ENCODE measurements at regions not wholly inside any gene's neighbourhood (a gene's known extent, or its start where the extent isn't known, plus 50 kb on each side); places are given as distances from the start of the nearest gene placed in this dataset.

- H3K4me1 ChIP-seq = peaks cover 9% of the 10 kb centered on the region
- H3K4me3 ChIP-seq = no peak overlapping the region
- no peaks in the 10 kb centered on the region for H3K9me3 ChIP-seq
- no peak overlapping the region for H3K27ac ChIP-seq
- H3K36me3 ChIP-seq (ENCODE audit: low read depth, missing control alignments) = no peaks in the 10 kb centered on the region
- no peaks in the 10 kb centered on the region for H3K27me3 ChIP-seq
- intact Hi-C loops (cut with DNase I; ENCODE audit: low total_unique reads) = no loop called here
- TF ChIP-seq, protein P1, sequence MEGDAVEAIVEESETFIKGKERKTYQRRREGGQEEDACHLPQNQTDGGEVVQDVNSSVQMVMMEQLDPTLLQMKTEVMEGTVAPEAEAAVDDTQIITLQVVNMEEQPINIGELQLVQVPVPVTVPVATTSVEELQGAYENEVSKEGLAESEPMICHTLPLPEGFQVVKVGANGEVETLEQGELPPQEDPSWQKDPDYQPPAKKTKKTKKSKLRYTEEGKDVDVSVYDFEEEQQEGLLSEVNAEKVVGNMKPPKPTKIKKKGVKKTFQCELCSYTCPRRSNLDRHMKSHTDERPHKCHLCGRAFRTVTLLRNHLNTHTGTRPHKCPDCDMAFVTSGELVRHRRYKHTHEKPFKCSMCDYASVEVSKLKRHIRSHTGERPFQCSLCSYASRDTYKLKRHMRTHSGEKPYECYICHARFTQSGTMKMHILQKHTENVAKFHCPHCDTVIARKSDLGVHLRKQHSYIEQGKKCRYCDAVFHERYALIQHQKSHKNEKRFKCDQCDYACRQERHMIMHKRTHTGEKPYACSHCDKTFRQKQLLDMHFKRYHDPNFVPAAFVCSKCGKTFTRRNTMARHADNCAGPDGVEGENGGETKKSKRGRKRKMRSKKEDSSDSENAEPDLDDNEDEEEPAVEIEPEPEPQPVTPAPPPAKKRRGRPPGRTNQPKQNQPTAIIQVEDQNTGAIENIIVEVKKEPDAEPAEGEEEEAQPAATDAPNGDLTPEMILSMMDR (IDR thresholded peaks at IDR 0.05) = no peak
- TF ChIP-seq POLR2A (IDR thresholded peaks at IDR 0.05) = no peak
- no peak for DNase-seq
- 93 to 95% methylated on average over 7 of the region's 7 CpGs for WGBS, 2 donors
Observed at GRCh38 chr12:4026517-4026916, 153.3 kb upstream of the PARP11 start.

DNA sequence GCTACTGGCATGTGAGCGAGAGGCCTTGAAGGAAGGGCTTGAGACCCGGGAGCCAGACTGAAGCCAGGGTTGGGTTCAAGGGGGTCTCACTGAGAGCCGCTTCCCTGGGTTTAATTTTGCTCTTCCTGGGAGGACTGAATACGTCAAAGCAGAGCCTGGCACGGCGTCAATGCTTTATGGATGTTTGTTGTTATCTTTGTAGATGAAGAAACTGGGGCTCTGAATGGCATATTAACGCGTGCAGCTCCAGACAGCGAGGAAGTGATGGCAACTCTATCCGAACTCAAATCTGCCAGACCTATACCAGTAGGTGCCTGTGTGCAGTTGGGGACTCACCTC lies 152.8 kb upstream of the PARP11 start:
- Histone ChIP-seq H3K9me3 (no peaks in the 10 kb centered on the region), H3K27me3 (no peaks in the 10 kb centered on the region), H3K27ac (no peak overlapping the region), H3K4me3 (no peak overlapping the region), H3K4me1 (peaks cover 9% of the 10 kb centered on the region), H3K36me3 (ENCODE audit: low read depth, missing control alignments) (no peaks in the 10 kb centered on the region)
- no peak for TF ChIP-seq POLR2A (IDR thresholded peaks at IDR 0.05)
- TF ChIP-seq, protein P1 (IDR thresholded peaks at IDR 0.05) = no peak
- WGBS, 2 donors = 67 to 78% methylated on average over 10 of the region's 10 CpGs
- no peak for DNase-seq
- intact Hi-C loops (cut with DNase I; ENCODE audit: low total_unique reads) = no loop called here

GRCh38 chr12:4025181-4026019 lies 152.2 kb upstream of the PARP11 start:
- no peaks in the 10 kb centered on the region for H3K36me3 ChIP-seq (ENCODE audit: low read depth, missing control alignments)
- TF ChIP-seq, protein P1 (IDR thresholded peaks at IDR 0.05) = no peak
- no peak for TF ChIP-seq POLR2A (IDR thresholded peaks at IDR 0.05)
- no peak overlapping the region for H3K27ac ChIP-seq
- H3K4me3 ChIP-seq = no peak overlapping the region
- H3K27me3 ChIP-seq = no peaks in the 10 kb centered on the region
- no peak for DNase-seq
- peaks cover 9% of the 10 kb centered on the region for H3K4me1 ChIP-seq
- no peaks in the 10 kb centered on the region for H3K9me3 ChIP-seq
- intact Hi-C loops (cut with DNase I; ENCODE audit: low total_unique reads) = no loop called here
- 52 to 61% methylated on average over 17 to 20 of the region's 20 CpGs for WGBS, 2 donors

GRCh38 chr12:4024701-4025100 lies 151.5 kb upstream of the PARP11 start:
- no peak overlapping the region for H3K27ac ChIP-seq
- H3K36me3 ChIP-seq (ENCODE audit: low read depth, missing control alignments) = no peaks in the 10 kb centered on the region
- intact Hi-C loops (cut with DNase I; ENCODE audit: low total_unique reads) = no loop called here
- H3K9me3 ChIP-seq = no peaks in the 10 kb centered on the region
- DNase-seq = no peak
- peaks cover 9% of the 10 kb centered on the region for H3K4me1 ChIP-seq
- WGBS, 2 donors = 90 to 95% methylated on average over 7 of the region's 7 CpGs
- no peak for TF ChIP-seq POLR2A (IDR thresholded peaks at IDR 0.05)
- TF ChIP-seq, protein P1 (IDR thresholded peaks at IDR 0.05) = no peak
- H3K27me3 ChIP-seq = no peaks in the 10 kb centered on the region
- H3K4me3 ChIP-seq = no peak overlapping the region

Data from testis (tissue), 2 donors.